ENCODE measurements at regions not wholly inside any gene's neighbourhood (a gene's known extent, or its start where the extent isn't known, plus 50 kb on each side); places are given as distances from the start of the nearest gene placed in this dataset.

DNA sequence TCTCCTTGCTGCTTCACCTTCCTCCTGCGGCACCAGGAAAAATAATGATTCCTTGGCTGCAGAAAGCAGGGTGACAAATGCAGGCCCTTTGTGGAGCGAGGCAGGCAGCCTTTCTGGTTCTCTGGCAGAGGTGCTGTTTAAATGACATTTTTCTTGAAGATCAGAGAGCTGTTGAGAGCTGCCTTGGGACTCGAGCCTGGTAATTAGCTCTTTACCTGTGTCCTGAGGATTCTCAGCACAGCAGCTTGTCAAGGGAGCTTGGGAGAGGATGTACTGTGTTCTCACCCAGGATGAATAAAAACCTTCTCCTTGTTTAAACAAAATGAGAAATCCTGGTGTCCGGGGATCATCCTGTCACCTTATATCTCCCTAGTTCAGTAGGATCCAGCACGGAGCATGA is 204.0 kb downstream of the AACS start:
- TF ChIP-seq CTCF (IDR thresholded peaks at IDR 0.05 in 4 of 5, conservative IDR thresholded peaks at IDR 0.05 in 1 of 5) (no peak), POLR2A (IDR thresholded peaks at IDR 0.05) (no peak)

Measured in gastrocnemius medialis (tissue), 4 donors.